K562 (cell line): ENCODE measurements at regions not wholly inside any gene's neighbourhood (a gene's known extent, or its start where the extent isn't known, plus 50 kb on each side); places are given as distances from the start of the nearest gene placed in this dataset.

Experiments used
- ATAC-seq: fragments of 200-7000 bp; cut with Tn5 transposase; 3 replicates; pipeline ENCODE4 v1.9.1; 2020; ENCODE audit warnings: moderate library complexity
- BruUV-seq: library from RNA; stranded (reverse); fragments of 400-500 nt; replicated peaks from 2 replicates; lab custom pipeline; 2021; lab: Mats Ljungman, UMichigan
- CTCF ChIA-PET: fragments of 300-600 bp; formaldehyde crosslinking; extraction: SDS; loops from one replicate; lab custom pipeline; 2021; ENCODE audit warnings: low intra/inter-chr PET ratio; lab: Yijun Ruan, JAX
- POLR2A ChIA-PET: fragments of 300-600, 350-650 bp; sonication (Branson Sonifier 250); formaldehyde crosslinking; extraction: SDS; loops from one replicate; lab custom pipeline; 2021; ENCODE audit warnings: antibody characterized with exemption, inconsistent platforms; lab: Yijun Ruan, JAX
- DNase-seq, 4 experiments: peaks; one replicate each; pipeline versions ENCODE4 v3.0.0 to v3.0.0-alpha.2; 2011 to 2018; ENCODE audit warnings: low spot score in 3 of 4, mixed read lengths in 3 of 4; ENCODE audit errors: extremely low read depth in 1 of 4
- FAIRE-seq: peaks from 2 replicates; lab custom pipeline; 2011; peaks lifted over from hg19 to GRCh38; lab: Jason Lieb, UNC
- H2AFZ ChIP-seq: 2 replicates; pipeline ENCODE4 v1.6.0; 2011; ENCODE audit warnings: low read depth, low read length, control low read depth, inconsistent platforms
- H3K27ac ChIP-seq: fragments of 200-600 bp; 3 replicates; pipeline ENCODE4 v1.8.0; 2011; ENCODE audit warnings: low read depth, mild to moderate bottlenecking, control low read depth, inconsistent platforms, low read length, moderate library complexity, mixed read lengths; ENCODE audit errors: extremely low read depth
- H3K27me3 ChIP-seq, 2 experiments: fragments of 300-600 bp in 1 of 2; 2 replicates in 1 of 2; 3 replicates in 1 of 2; pipeline versions ENCODE4 v1.6.0 to v1.8.0; 2011; ENCODE audit warnings: inconsistent platforms in 2 of 2, low read length in 2 of 2, mild to moderate bottlenecking in 1 of 2, mixed read lengths in 1 of 2, moderate library complexity in 1 of 2; ENCODE audit not compliant: control insufficient read depth in 2 of 2, insufficient read depth in 2 of 2
- H3K36me3 ChIP-seq: fragments of 300-600 bp; 3 replicates; pipeline ENCODE4 v1.8.0; 2011; ENCODE audit warnings: mild to moderate bottlenecking, low read length, inconsistent platforms; ENCODE audit not compliant: control insufficient read depth, insufficient read depth
- H3K4me1 ChIP-seq, 2 experiments: fragments of 200-600 bp in 1 of 2; replicated peaks in 1 of 2; 2 replicates in 1 of 2; 3 replicates in 1 of 2; pipeline versions ENCODE4 v1.5.1 to v1.8.0; 2011; ENCODE audit warnings: inconsistent platforms in 2 of 2, low read length in 2 of 2, mild to moderate bottlenecking in 1 of 2, mixed read lengths in 1 of 2, moderate library complexity in 1 of 2; ENCODE audit not compliant: control insufficient read depth in 2 of 2, insufficient read depth in 2 of 2
- H3K4me2 ChIP-seq: 2 replicates; pipeline ENCODE4 v1.6.1; 2011; ENCODE audit warnings: low read length, control low read depth, inconsistent platforms, mixed read lengths; ENCODE audit not compliant: insufficient read depth
- H3K4me3 ChIP-seq: fragments of 200-600 bp; sonication (generic), shearing (Covaris generic); 2 replicates; pipeline ENCODE4 v1.5.1; 2016; ENCODE audit warnings: control low read depth, inconsistent platforms
- H3K79me2 ChIP-seq: fragments of 200-600 bp; 3 replicates; pipeline ENCODE4 v1.8.0; 2011; ENCODE audit warnings: low read length, inconsistent platforms; ENCODE audit not compliant: control insufficient read depth, insufficient read depth
- H3K9ac ChIP-seq, 2 experiments: 2 replicates each; pipeline versions ENCODE4 v1.6.0 to v1.6.1; 2011; ENCODE audit warnings: low read depth in 2 of 2, low read length in 2 of 2, control low read depth in 1 of 2, inconsistent platforms in 1 of 2, mild to moderate bottlenecking in 1 of 2, mixed read lengths in 1 of 2; ENCODE audit not compliant: insufficient read depth in 1 of 2
- H3K9me1 ChIP-seq: one replicate; pipeline ENCODE4 v1.6.0; 2011; ENCODE audit warnings: inconsistent platforms, mild to moderate bottlenecking, low read length, moderate library complexity; ENCODE audit not compliant: control insufficient read depth, insufficient read depth
- H3K9me3 ChIP-seq: replicated peaks from 2 replicates; pipeline ENCODE4 v1.5.1; 2011; ENCODE audit warnings: low read depth, low read length, inconsistent platforms; ENCODE audit not compliant: control insufficient read depth, insufficient read depth
- H4K20me1 ChIP-seq: replicated peaks from 2 replicates; pipeline ENCODE4 v1.6.1; 2011; ENCODE audit warnings: low read length, inconsistent platforms, mixed read lengths; ENCODE audit not compliant: control insufficient read depth, insufficient read depth
- CBX3 ChIP-seq, 2 experiments: IDR thresholded peaks; 1 replicate in 1 of 2; 2 replicates in 1 of 2; pipeline ENCODE4 v1.6.1; 2012; ENCODE audit warnings: inconsistent platforms in 2 of 2, low read length in 2 of 2, borderline replicate concordance in 1 of 2, control low read depth in 1 of 2
- HDGF ChIP-seq: fragments of 450-650 bp; IDR thresholded peaks from 2 replicates; pipeline ENCODE4 v1.6.1; 2016
- HNRNPK ChIP-seq: fragments of 200-400 bp; formaldehyde crosslinking; IDR thresholded peaks from one replicate; pipeline ENCODE4 v1.6.1; 2018; ENCODE audit warnings: mild to moderate bottlenecking, low read depth, low read length; ENCODE audit not compliant: poor library complexity, severe bottlenecking
- MXI1 ChIP-seq: IDR thresholded peaks from 2 replicates; pipeline ENCODE4 v1.6.1; 2011; ENCODE audit warnings: low read depth, mild to moderate bottlenecking, improper control_type of control experiment, low read length
- POLR2A ChIP-seq: fragments of 450-650 bp; conservative IDR thresholded peaks from 2 replicates; pipeline ENCODE4 v1.6.1; 2016
- SMARCA5 ChIP-seq: fragments of 450-650 bp; IDR thresholded peaks from 2 replicates; pipeline ENCODE4 v1.6.1; 2016
- SMARCC2 ChIP-seq: fragments of 450-650 bp; IDR thresholded peaks from 2 replicates; pipeline ENCODE4 v1.6.1; 2017; ENCODE audit warnings: antibody characterized with exemption, moderate library complexity, mild to moderate bottlenecking, low read depth
- SMC3 ChIP-seq: conservative IDR thresholded peaks from 2 replicates; pipeline ENCODE4 v1.6.1; 2011; ENCODE audit warnings: low read depth, low read length, improper control_type of control experiment; ENCODE audit not compliant: insufficient read depth
- SP1 ChIP-seq: sonication (generic); formaldehyde crosslinking; IDR thresholded peaks from 2 replicates; pipeline ENCODE4 v1.8.1; 2022; ENCODE audit warnings: mild to moderate bottlenecking, missing genetic modification reagents
- SRF ChIP-seq, 2 experiments: fragments of 250-450, 450-650 bp in 1 of 2; sonication (Bioruptor Pico) in 1 of 2; sonication (generic) in 1 of 2; formaldehyde crosslinking; IDR thresholded peaks; 2 replicates each; pipeline versions ENCODE4 v1.5.0 to v1.5.1; 2020 to 2022; ENCODE audit warnings: mild to moderate bottlenecking in 1 of 2, missing genetic modification reagents in 1 of 2
- ZNF274 ChIP-seq: IDR thresholded peaks from 2 replicates; pipeline ENCODE4 v1.6.1; 2011; ENCODE audit warnings: low read depth, mild to moderate bottlenecking, low read length, moderate library complexity, borderline replicate concordance
- ZNF384 ChIP-seq: IDR thresholded peaks from 2 replicates; pipeline ENCODE4 v1.6.1; 2012; ENCODE audit warnings: low read depth, low read length, improper control_type of control experiment
- ZNF75A ChIP-seq: fragments of 450-650 bp; formaldehyde crosslinking; IDR thresholded peaks from 2 replicates; pipeline ENCODE4 v1.4.0; 2020; ENCODE audit warnings: mild to moderate bottlenecking
- WGBS: fragments of 100-300 bp; shearing (Covaris generic); methylation state at CpG from one replicate; pipeline ENCODE4 v1.1.6; 2016; ENCODE audit warnings: low coverage, mixed read lengths; ENCODE audit not compliant: insufficient coverage; ENCODE audit errors: missing lambda C conversion rate; 5-methylcytosine and 5-hydroxymethylcytosine counted together
- in situ Hi-C: fragments of 300-500 bp; cut with MboI; formaldehyde crosslinking; loops from 4 replicates; pipeline ENCODE4 v1.15.0; 2018; ENCODE audit warnings: inconsistent platforms, mixed read lengths
- intact Hi-C: fragments of 100-400 bp; cut with micrococcal nuclease; formaldehyde crosslinking; loops from 2 replicates; pipeline ENCODE4 v1.14.2; 2022
- TF ChIP-seq, protein P1 (sequence below): fragments of 450-650 bp; formaldehyde crosslinking; IDR thresholded peaks from 2 replicates; pipeline ENCODE4 v1.4.0; 2022; ENCODE audit warnings: missing genetic modification characterization
- TF ChIP-seq, protein P2 (sequence below): fragments of 450-650 bp; IDR thresholded peaks from 2 replicates; pipeline ENCODE4 v1.6.1; 2014; ENCODE audit warnings: low read depth, mild to moderate bottlenecking, moderate library complexity, borderline replicate concordance
- TF ChIP-seq, protein P3 (sequence below): fragments of 250-450 bp; sonication (Bioruptor Pico); IDR thresholded peaks from 2 replicates; pipeline ENCODE4 v1.8.0; 2021; ENCODE audit warnings: moderate library complexity, mild to moderate bottlenecking, inconsistent platforms
- TF ChIP-seq, protein P4 (sequence below): fragments of 450-650 bp; IDR thresholded peaks from 2 replicates; pipeline ENCODE4 v1.6.1; 2017; ENCODE audit warnings: antibody characterized with exemption, mild to moderate bottlenecking

DNA sequence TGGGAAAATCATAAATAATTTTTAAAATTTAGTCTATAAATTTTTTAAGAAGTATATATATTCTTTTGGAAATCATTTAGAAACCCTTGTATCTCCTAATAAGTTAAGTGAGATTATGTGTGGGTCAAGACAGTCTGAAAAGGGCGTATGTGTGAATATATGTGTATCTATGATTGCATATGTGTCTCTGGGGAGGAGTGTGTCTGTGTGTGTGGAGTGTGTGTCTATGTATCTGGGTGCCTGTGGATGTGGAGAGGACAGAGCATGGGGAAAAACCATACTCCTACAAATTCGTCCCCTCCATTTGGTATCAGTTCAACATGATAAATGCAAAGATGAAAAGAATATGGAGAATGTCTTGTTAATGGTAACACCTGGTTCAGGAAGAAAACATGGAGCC lies 342.0 kb upstream of the ACTBL2 start (continued):
- TF ChIP-seq, protein P1, sequence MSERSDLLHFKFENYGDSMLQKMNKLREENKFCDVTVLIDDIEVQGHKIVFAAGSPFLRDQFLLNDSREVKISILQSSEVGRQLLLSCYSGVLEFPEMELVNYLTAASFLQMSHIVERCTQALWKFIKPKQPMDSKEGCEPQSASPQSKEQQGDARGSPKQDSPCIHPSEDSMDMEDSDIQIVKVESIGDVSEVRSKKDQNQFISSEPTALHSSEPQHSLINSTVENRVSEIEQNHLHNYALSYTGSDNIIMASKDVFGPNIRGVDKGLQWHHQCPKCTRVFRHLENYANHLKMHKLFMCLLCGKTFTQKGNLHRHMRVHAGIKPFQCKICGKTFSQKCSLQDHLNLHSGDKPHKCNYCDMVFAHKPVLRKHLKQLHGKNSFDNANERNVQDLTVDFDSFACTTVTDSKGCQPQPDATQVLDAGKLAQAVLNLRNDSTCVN, result no peak
- TF ChIP-seq SMARCC2 (no peak), ZNF75A (CRISPR knock-in tag) (no peak), ZNF274 (no peak), HDGF (no peak)
- TF ChIP-seq, protein P2, sequence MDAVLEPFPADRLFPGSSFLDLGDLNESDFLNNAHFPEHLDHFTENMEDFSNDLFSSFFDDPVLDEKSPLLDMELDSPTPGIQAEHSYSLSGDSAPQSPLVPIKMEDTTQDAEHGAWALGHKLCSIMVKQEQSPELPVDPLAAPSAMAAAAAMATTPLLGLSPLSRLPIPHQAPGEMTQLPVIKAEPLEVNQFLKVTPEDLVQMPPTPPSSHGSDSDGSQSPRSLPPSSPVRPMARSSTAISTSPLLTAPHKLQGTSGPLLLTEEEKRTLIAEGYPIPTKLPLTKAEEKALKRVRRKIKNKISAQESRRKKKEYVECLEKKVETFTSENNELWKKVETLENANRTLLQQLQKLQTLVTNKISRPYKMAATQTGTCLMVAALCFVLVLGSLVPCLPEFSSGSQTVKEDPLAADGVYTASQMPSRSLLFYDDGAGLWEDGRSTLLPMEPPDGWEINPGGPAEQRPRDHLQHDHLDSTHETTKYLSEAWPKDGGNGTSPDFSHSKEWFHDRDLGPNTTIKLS, result no peak
- TF ChIP-seq, all 486 proteins: peak for 0

DNA sequence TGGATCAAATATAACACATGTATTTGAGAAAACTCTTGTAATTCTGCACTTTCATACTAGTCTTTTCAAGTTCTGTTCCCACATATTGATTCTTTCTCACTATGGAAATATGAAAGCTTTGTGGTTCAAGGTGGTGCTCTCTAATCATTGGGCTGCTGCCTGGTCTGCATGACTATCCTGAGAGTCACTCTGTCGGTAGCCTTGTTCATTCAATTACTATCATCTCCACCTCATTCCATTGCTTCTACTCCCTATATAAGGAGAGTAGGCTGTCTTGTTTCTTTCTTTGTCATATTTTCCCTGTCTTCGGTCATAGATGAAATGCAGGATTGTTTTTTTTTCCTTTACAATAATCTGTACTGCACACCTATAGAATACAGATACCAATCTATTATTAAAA lies 341.4 kb upstream of the ACTBL2 start:
- H3K9ac ChIP-seq, result no peak overlapping the region
- ChIA-PET POLR2A (no interaction called here), CTCF (no interaction called here)
- no peaks in the 10 kb centered on the region for H3K36me3 ChIP-seq
- no peaks in the 10 kb centered on the region for H3K9me3 ChIP-seq
- no peaks in the 10 kb centered on the region for H3K9me1 ChIP-seq
- intact Hi-C loops (no loop called here), in situ Hi-C loops (no loop called here)
- no peak overlapping the region for H3K4me2 ChIP-seq
- BruUV-seq, result no TSS peak
- no peaks in the 10 kb centered on the region for H3K27me3 ChIP-seq
- ATAC-seq (no peak), FAIRE-seq (no peak), DNase-seq (no peak)
- H3K4me3 ChIP-seq, result no peak overlapping the region
- H3K79me2 ChIP-seq, result no peaks in the 10 kb centered on the region
- no peaks in the 10 kb centered on the region for H3K4me1 ChIP-seq
- H4K20me1 ChIP-seq, result no peaks in the 10 kb centered on the region
- no peak overlapping the region for H2AFZ ChIP-seq
- WGBS, result 0% methylated on average over 2 of the region's 2 CpGs
- H3K27ac ChIP-seq, result no peak overlapping the region
- TF ChIP-seq, protein P3, sequence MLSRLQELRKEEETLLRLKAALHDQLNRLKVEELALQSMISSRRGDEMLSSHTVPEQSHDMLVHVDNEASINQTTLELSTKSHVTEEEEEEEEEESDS (CRISPR knock-in tag), result no peak
- TF ChIP-seq POLR2A, result no peak
- TF ChIP-seq SMC3, result no peak
- no peak for TF ChIP-seq CBX3 (IDR thresholded peaks at IDR 0.05; ENCODE audit: borderline replicate concordance in 1 of 2, low read length in 2 of 2)
- no peak for TF ChIP-seq SP1 (CRISPR knock-in tag)
- TF ChIP-seq, protein P4, sequence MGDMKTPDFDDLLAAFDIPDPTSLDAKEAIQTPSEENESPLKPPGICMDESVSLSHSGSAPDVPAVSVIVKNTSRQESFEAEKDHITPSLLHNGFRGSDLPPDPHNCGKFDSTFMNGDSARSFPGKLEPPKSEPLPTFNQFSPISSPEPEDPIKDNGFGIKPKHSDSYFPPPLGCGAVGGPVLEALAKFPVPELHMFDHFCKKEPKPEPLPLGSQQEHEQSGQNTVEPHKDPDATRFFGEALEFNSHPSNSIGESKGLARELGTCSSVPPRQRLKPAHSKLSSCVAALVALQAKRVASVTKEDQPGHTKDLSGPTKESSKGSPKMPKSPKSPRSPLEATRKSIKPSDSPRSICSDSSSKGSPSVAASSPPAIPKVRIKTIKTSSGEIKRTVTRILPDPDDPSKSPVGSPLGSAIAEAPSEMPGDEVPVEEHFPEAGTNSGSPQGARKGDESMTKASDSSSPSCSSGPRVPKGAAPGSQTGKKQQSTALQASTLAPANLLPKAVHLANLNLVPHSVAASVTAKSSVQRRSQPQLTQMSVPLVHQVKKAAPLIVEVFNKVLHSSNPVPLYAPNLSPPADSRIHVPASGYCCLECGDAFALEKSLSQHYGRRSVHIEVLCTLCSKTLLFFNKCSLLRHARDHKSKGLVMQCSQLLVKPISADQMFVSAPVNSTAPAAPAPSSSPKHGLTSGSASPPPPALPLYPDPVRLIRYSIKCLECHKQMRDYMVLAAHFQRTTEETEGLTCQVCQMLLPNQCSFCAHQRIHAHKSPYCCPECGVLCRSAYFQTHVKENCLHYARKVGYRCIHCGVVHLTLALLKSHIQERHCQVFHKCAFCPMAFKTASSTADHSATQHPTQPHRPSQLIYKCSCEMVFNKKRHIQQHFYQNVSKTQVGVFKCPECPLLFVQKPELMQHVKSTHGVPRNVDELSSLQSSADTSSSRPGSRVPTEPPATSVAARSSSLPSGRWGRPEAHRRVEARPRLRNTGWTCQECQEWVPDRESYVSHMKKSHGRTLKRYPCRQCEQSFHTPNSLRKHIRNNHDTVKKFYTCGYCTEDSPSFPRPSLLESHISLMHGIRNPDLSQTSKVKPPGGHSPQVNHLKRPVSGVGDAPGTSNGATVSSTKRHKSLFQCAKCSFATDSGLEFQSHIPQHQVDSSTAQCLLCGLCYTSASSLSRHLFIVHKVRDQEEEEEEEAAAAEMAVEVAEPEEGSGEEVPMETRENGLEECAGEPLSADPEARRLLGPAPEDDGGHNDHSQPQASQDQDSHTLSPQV, result no peak
- no peak for TF ChIP-seq ZNF384
- no peak for TF ChIP-seq SRF (CRISPR knock-in tag; IDR thresholded peaks at IDR 0.05)
- TF ChIP-seq MXI1, result no peak
- TF ChIP-seq SMARCA5, result no peak
- TF ChIP-seq HNRNPK, result no peak
